Lower leg skin (tissue), 4 donors: ENCODE measurements at regions not wholly inside any gene's neighbourhood (a gene's known extent, or its start where the extent isn't known, plus 50 kb on each side); places are given as distances from the start of the nearest gene placed in this dataset.

Source experiments
- DNase-seq, 2 donors: peaks; one replicate each; pipeline ENCODE4 v3.0.0-alpha.2; 2019; ENCODE audit warnings: low spot score in 2 of 2
- H3K4me3 ChIP-seq: fragments of 200-600 bp; sonication (generic); 2 replicates; pipeline ENCODE4 v1.5.1; 2017; ENCODE audit warnings: mild to moderate bottlenecking, low read depth; ENCODE audit not compliant: poor library complexity, severe bottlenecking
- CTCF ChIP-seq, 3 donors: fragments of 450-650 bp; IDR thresholded peaks; one replicate each; pipeline ENCODE4 v1.5.1; 2016; ENCODE audit warnings: antibody characterized with exemption in 3 of 3, mild to moderate bottlenecking in 3 of 3, moderate library complexity in 2 of 3
- POLR2A ChIP-seq, 2 donors: fragments of 450-650 bp; IDR thresholded peaks; one replicate each; pipeline ENCODE4 v1.6.1; 2016 to 2017; ENCODE audit warnings: antibody characterized with exemption in 2 of 2, mild to moderate bottlenecking in 1 of 2, moderate library complexity in 1 of 2
- WGBS, 2 donors: methylation state at CpG; one replicate each; pipeline ENCODE4 v1.1.5; 2018; 5-methylcytosine and 5-hydroxymethylcytosine counted together
- intact Hi-C: fragments of 100-400 bp; cut with DNase I; formaldehyde crosslinking; loops from one replicate; pipeline ENCODE4 v1.15.0; 2023; ENCODE audit warnings: low total_unique reads

- DNase-seq, result no peak
- H3K4me3 ChIP-seq, result no peak overlapping the region
- intact Hi-C loops, result no loop called here
- no peak for TF ChIP-seq POLR2A (IDR thresholded peaks at IDR 0.05)
- TF ChIP-seq CTCF (IDR thresholded peaks at IDR 0.05), result no peak
- WGBS, 2 donors, result 88 to 90% methylated on average over 12 of the region's 12 CpGs
Measured at GRCh38 chr9:89757776-89758528, 153.1 kb downstream of the GADD45G start.

- WGBS, 2 donors, result 65 to 79% methylated on average over 9 of the region's 9 CpGs
- TF ChIP-seq CTCF (IDR thresholded peaks at IDR 0.05) (no peak), POLR2A (IDR thresholded peaks at IDR 0.05) (no peak)
- DNase-seq, result no peak
- H3K4me3 ChIP-seq, result no peak overlapping the region
- intact Hi-C loops, result no loop called here
Measured at GRCh38 chr9:89759572-89759971, 154.8 kb downstream of the GADD45G start.

DNA sequence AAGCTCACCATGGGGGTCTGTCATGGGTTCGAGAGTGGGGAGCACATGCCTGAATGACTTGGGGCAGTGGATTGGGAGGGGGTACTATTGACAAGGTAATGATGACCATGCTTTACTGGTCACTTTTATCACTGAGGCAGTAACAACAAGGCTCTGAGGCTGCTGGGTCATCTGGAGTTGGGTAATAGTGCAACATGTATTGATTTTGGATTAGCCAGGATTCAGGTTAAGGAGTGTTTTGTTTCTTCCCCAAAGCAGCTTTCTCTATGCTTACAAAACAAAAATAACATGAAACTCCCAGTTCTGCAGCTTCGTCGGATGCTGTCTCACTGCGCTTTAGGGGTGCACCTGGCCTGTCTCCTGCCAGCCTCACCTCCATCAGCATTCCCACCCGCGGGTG is 155.3 kb downstream of the GADD45G start:
- 94 to 98% methylated on average over 6 of the region's 6 CpGs for WGBS, 2 donors
- intact Hi-C loops, result no loop called here
- H3K4me3 ChIP-seq, result no peak overlapping the region
- no peak for TF ChIP-seq CTCF (IDR thresholded peaks at IDR 0.05)
- no peak for TF ChIP-seq POLR2A (IDR thresholded peaks at IDR 0.05)
- DNase-seq, result no peak

GRCh38 chr9:89764217-89764616 is 159.4 kb downstream of the GADD45G start:
- intact Hi-C loops, result no loop called here

DNA sequence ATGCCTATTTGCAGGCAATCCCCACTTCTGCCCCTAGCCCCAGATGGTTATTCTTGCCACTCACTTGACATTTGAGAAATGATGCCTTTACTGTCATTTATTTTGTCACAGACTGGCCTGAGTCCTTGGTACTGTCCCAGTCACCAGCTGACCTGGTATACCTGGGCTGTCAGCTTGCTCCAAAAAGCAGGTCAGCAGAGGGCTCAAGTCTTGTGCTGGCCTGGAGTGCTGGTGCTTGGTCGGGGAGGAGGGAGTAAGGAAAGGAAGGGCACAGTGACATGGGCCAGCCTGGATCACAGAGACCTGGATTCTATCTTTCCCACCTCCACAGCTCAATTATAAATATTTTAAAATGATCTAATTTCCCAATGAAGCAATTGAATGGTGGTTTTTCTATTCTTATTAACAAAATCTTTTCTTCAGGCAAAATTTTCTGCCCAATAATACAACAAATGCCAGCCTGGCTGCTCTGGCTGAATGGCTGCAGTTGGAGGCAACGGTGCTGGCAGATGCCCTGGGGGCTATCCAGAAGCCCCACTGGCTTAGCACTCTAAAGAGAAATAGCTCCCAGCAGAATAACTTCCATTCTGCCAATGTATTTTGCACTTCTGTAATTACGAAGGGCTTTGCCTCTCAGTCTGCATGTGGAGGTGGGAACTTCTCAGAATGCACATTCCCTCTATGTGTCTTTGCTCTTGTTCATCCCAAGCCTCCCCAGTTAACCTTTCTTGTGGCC is 160.6 kb downstream of the GADD45G start:
- intact Hi-C loops, result no loop called here
- TF ChIP-seq POLR2A (IDR thresholded peaks at IDR 0.05) (no peak), CTCF (IDR thresholded peaks at IDR 0.05) (no peak)
- no peak overlapping the region for H3K4me3 ChIP-seq
- peak in 1 of 2 donors; percentile 37 for DNase-seq
- WGBS, 2 donors, result 78 to 89% methylated on average over 3 of the region's 3 CpGs

More at GRCh38 chr9:89764217-89764616, 159.4 kb downstream of the GADD45G start:
- TF ChIP-seq CTCF (IDR thresholded peaks at IDR 0.05) (no peak), POLR2A (IDR thresholded peaks at IDR 0.05) (no peak)
- DNase-seq, result no peak
- no peak overlapping the region for H3K4me3 ChIP-seq
- 76 to 78% methylated on average over 5 of the region's 5 CpGs for WGBS, 2 donors
